ENCODE measurements at regions not wholly inside any gene's neighbourhood (a gene's known extent, or its start where the extent isn't known, plus 50 kb on each side); places are given as distances from the start of the nearest gene placed in this dataset.

DNA sequence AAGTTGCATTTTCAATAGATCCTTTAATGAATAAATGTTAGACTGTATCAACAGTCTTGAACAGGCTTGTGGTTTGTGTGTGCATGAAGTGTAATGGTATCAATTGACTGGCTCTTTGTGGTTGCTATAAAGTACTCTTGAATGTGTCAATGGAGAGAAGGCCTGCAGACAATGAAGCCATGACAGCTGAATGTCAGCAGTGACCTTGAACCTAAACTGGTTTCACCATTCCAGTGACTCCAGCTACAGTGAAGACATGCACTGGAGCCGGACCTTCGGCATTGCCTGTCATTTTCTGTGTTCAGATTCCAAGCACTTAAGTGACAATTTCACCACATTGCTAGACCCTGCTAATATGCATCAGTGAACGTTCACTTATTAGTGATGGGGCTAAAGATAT, 276.0 kb upstream of the TMEM161B start:
- TF ChIP-seq POLR2AphosphoS5 (IDR thresholded peaks at IDR 0.05): no peak
- TF ChIP-seq, protein P1, sequence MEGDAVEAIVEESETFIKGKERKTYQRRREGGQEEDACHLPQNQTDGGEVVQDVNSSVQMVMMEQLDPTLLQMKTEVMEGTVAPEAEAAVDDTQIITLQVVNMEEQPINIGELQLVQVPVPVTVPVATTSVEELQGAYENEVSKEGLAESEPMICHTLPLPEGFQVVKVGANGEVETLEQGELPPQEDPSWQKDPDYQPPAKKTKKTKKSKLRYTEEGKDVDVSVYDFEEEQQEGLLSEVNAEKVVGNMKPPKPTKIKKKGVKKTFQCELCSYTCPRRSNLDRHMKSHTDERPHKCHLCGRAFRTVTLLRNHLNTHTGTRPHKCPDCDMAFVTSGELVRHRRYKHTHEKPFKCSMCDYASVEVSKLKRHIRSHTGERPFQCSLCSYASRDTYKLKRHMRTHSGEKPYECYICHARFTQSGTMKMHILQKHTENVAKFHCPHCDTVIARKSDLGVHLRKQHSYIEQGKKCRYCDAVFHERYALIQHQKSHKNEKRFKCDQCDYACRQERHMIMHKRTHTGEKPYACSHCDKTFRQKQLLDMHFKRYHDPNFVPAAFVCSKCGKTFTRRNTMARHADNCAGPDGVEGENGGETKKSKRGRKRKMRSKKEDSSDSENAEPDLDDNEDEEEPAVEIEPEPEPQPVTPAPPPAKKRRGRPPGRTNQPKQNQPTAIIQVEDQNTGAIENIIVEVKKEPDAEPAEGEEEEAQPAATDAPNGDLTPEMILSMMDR (IDR thresholded peaks at IDR 0.05): no peak
- no peak for TF ChIP-seq POLR2A (IDR thresholded peaks at IDR 0.05)

DNA sequence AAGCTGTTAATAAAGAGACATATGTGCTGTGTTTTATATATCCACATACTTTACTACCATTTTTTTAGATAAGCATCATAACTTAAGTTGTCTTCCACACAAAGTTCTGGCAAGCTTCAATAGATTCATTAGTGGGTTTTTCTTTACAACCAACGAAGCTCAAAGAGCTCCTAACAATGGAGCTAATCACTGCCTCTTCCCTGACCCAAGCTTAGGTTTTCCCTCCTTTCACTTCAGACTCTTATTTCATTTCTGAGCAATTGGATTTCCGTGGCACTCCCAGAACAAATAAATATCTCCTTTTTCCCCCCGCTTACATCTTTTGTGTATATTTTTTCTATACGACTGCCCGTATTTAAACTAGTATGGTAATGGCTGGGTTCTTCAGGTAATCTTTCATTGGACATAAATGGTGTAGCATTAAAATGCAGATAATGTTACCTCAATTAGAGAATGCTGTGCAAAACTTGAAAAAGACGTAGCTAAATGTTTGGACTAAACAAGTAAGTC, 275.5 kb upstream of the TMEM161B start:
- no peak overlapping the region for H3K4me3 ChIP-seq
- H3K4me1 ChIP-seq: no peaks in the 10 kb centered on the region
- H3K9me3 ChIP-seq: no peaks in the 10 kb centered on the region
- H3K36me3 ChIP-seq: no peaks in the 10 kb centered on the region
- H3K27me3 ChIP-seq: peaks cover 0 to 5% of the 10 kb centered on the region in 2 donors
- intact Hi-C loops (cut with DNase I; ENCODE audit: low total_unique reads): no loop called here
- TF ChIP-seq, protein P1 (IDR thresholded peaks at IDR 0.05): no peak
- TF ChIP-seq POLR2A (IDR thresholded peaks at IDR 0.05): no peak
- TF ChIP-seq POLR2AphosphoS5 (IDR thresholded peaks at IDR 0.05): no peak
- H3K27ac ChIP-seq: no peak overlapping the region
- DNase-seq (ENCODE audit: low spot score in 2 of 2): no peak

More for the DNA sequence above, 276.0 kb upstream of the TMEM161B start:
- H3K27ac ChIP-seq: no peak overlapping the region
- H3K36me3 ChIP-seq: no peaks in the 10 kb centered on the region
- H3K4me3 ChIP-seq: no peak overlapping the region
- H3K4me1 ChIP-seq: no peaks in the 10 kb centered on the region
- H3K9me3 ChIP-seq: no peaks in the 10 kb centered on the region
- H3K27me3 ChIP-seq: peaks cover 0 to 5% of the 10 kb centered on the region in 2 donors
- no peak for DNase-seq (ENCODE audit: low spot score in 2 of 2)
- intact Hi-C loops (cut with DNase I; ENCODE audit: low total_unique reads): no loop called here

DNA sequence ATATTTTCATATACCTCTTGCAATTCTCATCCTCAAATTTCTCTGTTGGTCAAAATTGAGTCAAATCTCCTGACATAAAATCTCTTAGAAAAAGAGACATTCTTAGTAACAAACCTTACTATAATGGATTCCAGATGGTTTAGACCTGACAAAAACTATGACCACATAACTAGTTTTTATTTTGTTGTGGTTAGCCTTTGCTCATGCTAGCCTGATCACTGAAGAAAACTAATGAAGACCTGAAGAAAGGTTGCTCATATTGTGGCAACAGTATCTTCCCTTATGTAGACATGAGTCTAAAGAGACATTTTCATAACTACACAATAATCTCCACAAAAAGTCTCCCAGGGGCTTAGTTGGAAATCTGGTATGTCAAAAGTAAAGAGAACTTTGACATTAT, 274.1 kb upstream of the TMEM161B start:
- Histone ChIP-seq H3K4me1 (no peaks in the 10 kb centered on the region), H3K9me3 (no peaks in the 10 kb centered on the region), H3K36me3 (no peaks in the 10 kb centered on the region), H3K27me3 (peaks cover 0 to 5% of the 10 kb centered on the region in 2 donors), H3K4me3 (no peak overlapping the region), H3K27ac (no peak overlapping the region)
- intact Hi-C loops (cut with DNase I; ENCODE audit: low total_unique reads): no loop called here
- TF ChIP-seq POLR2AphosphoS5 (IDR thresholded peaks at IDR 0.05) (no peak), POLR2A (IDR thresholded peaks at IDR 0.05) (no peak)
- TF ChIP-seq, protein P1 (IDR thresholded peaks at IDR 0.05): no peak
- DNase-seq (ENCODE audit: low spot score in 2 of 2): no peak

DNA sequence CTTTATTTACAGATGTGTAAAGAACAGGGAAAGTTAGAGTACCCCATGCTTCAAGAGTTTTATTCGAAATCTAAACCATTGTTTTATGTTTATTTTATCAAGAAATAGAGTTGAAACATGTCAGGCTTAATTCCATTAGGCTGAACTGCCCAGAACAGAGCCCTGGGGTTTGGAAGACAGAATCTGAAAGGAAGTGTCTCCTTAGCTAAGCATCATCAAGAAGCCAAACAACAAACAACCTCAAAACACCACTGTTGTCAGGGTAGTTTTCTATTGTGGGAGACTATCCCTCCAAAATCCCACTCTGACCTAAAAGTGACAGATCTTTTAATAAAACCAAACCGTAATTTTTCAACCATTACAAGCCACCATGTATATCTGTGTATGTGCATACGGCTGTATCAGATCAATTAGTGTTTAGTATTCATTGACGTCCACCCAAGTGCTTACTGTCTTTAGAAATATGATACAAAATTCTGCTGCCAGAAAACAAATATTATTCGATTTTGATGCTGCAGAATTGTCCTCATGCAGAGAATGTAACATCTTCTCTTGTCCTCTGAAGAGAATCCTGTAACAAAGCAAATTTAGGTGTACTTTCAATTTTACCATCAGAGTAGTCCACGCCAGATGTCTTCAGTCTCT, 271.9 kb upstream of the TMEM161B start:
- Histone ChIP-seq H3K4me3 (no peak overlapping the region), H3K4me1 (no peaks in the 10 kb centered on the region), H3K36me3 (no peaks in the 10 kb centered on the region), H3K27me3 (peaks cover 0 to 5% of the 10 kb centered on the region in 2 donors), H3K27ac (no peak overlapping the region), H3K9me3 (no peaks in the 10 kb centered on the region)
- intact Hi-C loops (cut with DNase I; ENCODE audit: low total_unique reads): no loop called here
- no peak for DNase-seq (ENCODE audit: low spot score in 2 of 2)
- TF ChIP-seq POLR2AphosphoS5 (IDR thresholded peaks at IDR 0.05) (no peak), POLR2A (IDR thresholded peaks at IDR 0.05) (no peak)
- TF ChIP-seq, protein P1 (IDR thresholded peaks at IDR 0.05): no peak

DNA sequence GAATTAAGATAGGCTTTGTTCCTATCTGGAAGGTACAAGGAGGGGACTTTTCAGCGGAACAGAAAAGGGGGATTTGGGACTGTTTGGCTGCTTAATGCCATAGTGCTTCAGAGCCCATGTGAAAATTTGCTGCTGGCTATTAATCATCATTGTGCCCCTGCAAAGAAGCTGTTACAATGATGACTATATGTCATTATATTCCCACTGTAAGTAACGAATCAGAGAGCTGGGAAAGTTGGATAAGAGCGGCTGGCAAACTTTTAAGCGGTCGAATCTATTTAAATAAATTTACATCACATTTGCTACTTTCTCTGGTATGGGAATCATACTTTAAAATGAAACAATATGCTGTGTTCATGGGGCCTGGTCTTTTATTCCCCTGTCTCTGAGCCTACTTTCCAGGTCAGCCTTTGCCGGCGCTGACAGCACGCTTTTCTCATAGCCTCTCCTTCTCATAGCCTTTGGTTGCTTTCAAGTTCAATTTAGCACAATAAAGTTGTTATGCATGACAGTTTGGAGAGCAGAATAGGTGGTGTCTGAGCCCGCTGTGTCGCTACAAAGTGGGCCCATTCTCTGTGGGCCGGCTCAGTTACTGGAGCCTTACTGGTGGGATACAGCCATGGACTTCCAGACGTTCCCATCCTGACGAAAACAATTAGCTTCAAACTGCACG, 271.2 kb upstream of the TMEM161B start:
- Histone ChIP-seq H3K36me3 (no peaks in the 10 kb centered on the region), H3K27me3 (peaks cover 0 to 5% of the 10 kb centered on the region in 2 donors), H3K9me3 (no peaks in the 10 kb centered on the region), H3K27ac (no peak overlapping the region), H3K4me3 (no peak overlapping the region), H3K4me1 (no peaks in the 10 kb centered on the region)
- TF ChIP-seq POLR2A (IDR thresholded peaks at IDR 0.05) (no peak), POLR2AphosphoS5 (IDR thresholded peaks at IDR 0.05) (no peak)
- TF ChIP-seq, protein P1 (IDR thresholded peaks at IDR 0.05): no peak
- intact Hi-C loops (cut with DNase I; ENCODE audit: low total_unique reads): no loop called here
- no peak for DNase-seq (ENCODE audit: low spot score in 2 of 2)

Data from breast epithelium (tissue), 4 donors.